IMR-90 (cell line): ENCODE measurements at regions not wholly inside any gene's neighbourhood (a gene's known extent, or its start where the extent isn't known, plus 50 kb on each side); places are given as distances from the start of the nearest gene placed in this dataset.

ENCODE experiments used
- ATAC-seq: fragments of 200-7000 bp; cut with Tn5 transposase; 2 replicates; pipeline ENCODE4 v1.9.1; 2020; ENCODE audit warnings: low read depth, mild to moderate bottlenecking, moderate library complexity
- BruUV-seq: library from RNA; stranded (reverse); fragments of 400-500 nt; replicated peaks from 2 replicates; lab custom pipeline; 2021; lab: Mats Ljungman, UMichigan
- CTCF ChIA-PET: fragments of 300-600 bp; formaldehyde crosslinking; extraction: SDS; loops from one replicate; lab custom pipeline; 2021; ENCODE audit warnings: antibody characterized with exemption; lab: Yijun Ruan, JAX
- POLR2A ChIA-PET: fragments of 300-600 bp; sonication (Branson Sonifier 250); formaldehyde crosslinking; loops from one replicate; lab custom pipeline; 2022; ENCODE audit warnings: antibody characterized with exemption; ENCODE audit not compliant: unreplicated experiment; lab: Charles Lee
- DNase-seq: peaks from one replicate; pipeline ENCODE4 v3.0.0; 2013
- H2AFZ ChIP-seq: replicated peaks from 2 replicates; pipeline ENCODE3; 2013; ENCODE audit warnings: low read length, mild to moderate bottlenecking; ENCODE audit not compliant: poor library complexity
- H2AK5ac ChIP-seq: 2 replicates; pipeline ENCODE4 v1.6.1; 2013; ENCODE audit warnings: low read depth, low read length, inconsistent platforms
- H2AK9ac ChIP-seq: replicated peaks from 2 replicates; pipeline ENCODE3; 2013; ENCODE audit warnings: mild to moderate bottlenecking, low read depth, low read length, moderate library complexity; ENCODE audit not compliant: poor library complexity
- H2BK120ac ChIP-seq: 2 replicates; pipeline ENCODE4 v1.6.1; 2013; ENCODE audit warnings: low read depth, low read length, inconsistent platforms
- H2BK15ac ChIP-seq: 3 replicates; pipeline ENCODE4 v1.6.1; 2013; ENCODE audit warnings: low read depth, low read length, inconsistent platforms
- H2BK20ac ChIP-seq: 2 replicates; pipeline ENCODE4 v1.6.1; 2013; ENCODE audit warnings: low read depth, mild to moderate bottlenecking, inconsistent platforms, low read length, moderate library complexity
- H2BK5ac ChIP-seq: 2 replicates; pipeline ENCODE4 v1.6.1; 2013; ENCODE audit warnings: mild to moderate bottlenecking, low read depth, low read length, inconsistent platforms; ENCODE audit not compliant: poor library complexity, severe bottlenecking
- H3K14ac ChIP-seq: replicated peaks from 2 replicates; pipeline ENCODE4 v1.6.1; 2013; ENCODE audit warnings: low read depth, low read length, inconsistent platforms
- H3K18ac ChIP-seq: 2 replicates; pipeline ENCODE4 v1.6.1; 2013; ENCODE audit warnings: low read depth, low read length, control low read depth
- H3K23ac ChIP-seq: 2 replicates; pipeline ENCODE4 v1.6.1; 2013; ENCODE audit warnings: low read depth, low read length, inconsistent platforms
- H3K27ac ChIP-seq: 2 replicates; pipeline ENCODE4 v1.5.1; 2013; ENCODE audit warnings: mild to moderate bottlenecking, control low read depth, low read length; ENCODE audit not compliant: insufficient read depth
- H3K27me3 ChIP-seq: 2 replicates; pipeline ENCODE4 v1.6.1; 2013; ENCODE audit warnings: low read length; ENCODE audit not compliant: control insufficient read depth, insufficient read depth
- H3K36me3 ChIP-seq: 2 replicates; pipeline ENCODE4 v1.6.1; 2013; ENCODE audit warnings: low read length, mixed read lengths; ENCODE audit not compliant: control insufficient read depth, insufficient read depth
- H3K4ac ChIP-seq: 2 replicates; pipeline ENCODE4 v1.6.1; 2013; ENCODE audit warnings: low read depth, low read length, inconsistent platforms
- H3K4me1 ChIP-seq: 2 replicates; pipeline ENCODE4 v1.6.1; 2013; ENCODE audit warnings: low read length, mixed read lengths; ENCODE audit not compliant: control insufficient read depth, insufficient read depth
- H3K4me2 ChIP-seq: 2 replicates; pipeline ENCODE4 v1.6.1; 2013; ENCODE audit warnings: low read depth, mild to moderate bottlenecking, control low read depth, low read length, moderate library complexity
- H3K4me3 ChIP-seq: 2 replicates; pipeline ENCODE4 v1.5.1; 2013; ENCODE audit warnings: low read depth, mild to moderate bottlenecking, control low read depth, low read length, moderate library complexity; ENCODE audit not compliant: insufficient read depth
- H3K56ac ChIP-seq: 2 replicates; pipeline ENCODE4 v1.6.1; 2013; ENCODE audit warnings: low read length, inconsistent platforms; ENCODE audit not compliant: insufficient read depth; ENCODE audit errors: extremely low read depth
- H3K79me1 ChIP-seq, 2 experiments: 2 replicates each; pipeline ENCODE4 v1.6.1; 2013; ENCODE audit warnings: low read length in 2 of 2, inconsistent platforms in 1 of 2, low read depth in 1 of 2
- H3K9ac ChIP-seq: 2 replicates; pipeline ENCODE4 v1.6.1; 2013; ENCODE audit warnings: low read depth, low read length, control low read depth
- H3K9me1 ChIP-seq: 2 replicates; pipeline ENCODE4 v1.6.1; 2013; ENCODE audit warnings: low read length, inconsistent platforms; ENCODE audit not compliant: insufficient read depth
- H3K9me3 ChIP-seq: 2 replicates; pipeline ENCODE4 v1.6.1; 2013; ENCODE audit warnings: low read length; ENCODE audit not compliant: control insufficient read depth, insufficient read depth
- H4K20me1 ChIP-seq: 2 replicates; pipeline ENCODE4 v1.6.1; 2013; ENCODE audit warnings: low read length, inconsistent platforms; ENCODE audit not compliant: insufficient read depth
- H4K5ac ChIP-seq: 2 replicates; pipeline ENCODE4 v1.6.1; 2013; ENCODE audit warnings: mild to moderate bottlenecking, low read depth, low read length, control low read depth
- H4K8ac ChIP-seq, 2 experiments: 2 replicates each; pipeline ENCODE4 v1.6.1; 2013; ENCODE audit warnings: low read depth in 2 of 2, low read length in 2 of 2, control low read depth in 1 of 2, inconsistent platforms in 1 of 2
- H4K91ac ChIP-seq: 2 replicates; pipeline ENCODE4 v1.6.1; 2013; ENCODE audit warnings: low read depth, low read length, inconsistent platforms; ENCODE audit not compliant: insufficient read depth
- BHLHE40 ChIP-seq: fragments of 150-350 bp; IDR thresholded peaks from 2 replicates; pipeline ENCODE4 v1.6.1; 2016; ENCODE audit warnings: mild to moderate bottlenecking, low read depth, low read length
- CEBPB ChIP-seq: IDR thresholded peaks from 2 replicates; pipeline ENCODE4 v1.6.1; 2012; ENCODE audit warnings: low read depth, low read length, improper control_type of control experiment
- CHD1 ChIP-seq: IDR thresholded peaks from 2 replicates; pipeline ENCODE4 v1.6.1; 2012; ENCODE audit warnings: low read depth, low read length, improper control_type of control experiment
- CTCF ChIP-seq: conservative IDR thresholded peaks from 2 replicates; pipeline ENCODE4 v1.5.1; 2012; ENCODE audit warnings: mild to moderate bottlenecking, low read depth, low read length, improper control_type of control experiment
- ELK1 ChIP-seq: fragments of 150-350 bp; IDR thresholded peaks from 2 replicates; pipeline ENCODE4 v1.6.1; 2016; ENCODE audit warnings: low read depth, mild to moderate bottlenecking, low read length, moderate library complexity, borderline replicate concordance
- FOS ChIP-seq: fragments of 150-350 bp; IDR thresholded peaks from 2 replicates; pipeline ENCODE4 v1.6.1; 2016; ENCODE audit warnings: low read depth, low read length
- MAFK ChIP-seq: IDR thresholded peaks from 2 replicates; pipeline ENCODE4 v1.6.1; 2012; ENCODE audit warnings: low read depth, low read length, improper control_type of control experiment
- MAZ ChIP-seq: IDR thresholded peaks from 2 replicates; pipeline ENCODE4 v1.6.1; 2012; ENCODE audit warnings: low read depth, mild to moderate bottlenecking, low read length, improper control_type of control experiment, moderate library complexity, borderline replicate concordance
- MXI1 ChIP-seq: IDR thresholded peaks from 2 replicates; pipeline ENCODE4 v1.6.1; 2012; ENCODE audit warnings: low read depth, mild to moderate bottlenecking, low read length, moderate library complexity, borderline replicate concordance
- NFE2L2 ChIP-seq: fragments of 150-350 bp; IDR thresholded peaks from 2 replicates; pipeline ENCODE4 v1.6.1; 2016; ENCODE audit warnings: low read depth, mild to moderate bottlenecking, low read length
- POLR2A ChIP-seq: IDR thresholded peaks from 2 replicates; pipeline ENCODE4 v1.6.1; 2012; ENCODE audit warnings: mild to moderate bottlenecking, low read depth, low read length
- RAD21 ChIP-seq: IDR thresholded peaks from 2 replicates; pipeline ENCODE4 v1.6.1; 2012; ENCODE audit warnings: low read length, improper control_type of control experiment
- RCOR1 ChIP-seq: IDR thresholded peaks from 2 replicates; pipeline ENCODE4 v1.6.1; 2012; ENCODE audit warnings: mild to moderate bottlenecking, low read length, improper control_type of control experiment; ENCODE audit not compliant: insufficient replicate concordance
- RFX5 ChIP-seq: IDR thresholded peaks from 2 replicates; pipeline ENCODE4 v1.8.0; 2012; ENCODE audit warnings: low read depth, mild to moderate bottlenecking, low read length, moderate library complexity
- SMC3 ChIP-seq: fragments of 150-350 bp; IDR thresholded peaks from 2 replicates; pipeline ENCODE4 v1.6.1; 2016; ENCODE audit warnings: low read depth, mild to moderate bottlenecking, antibody characterized with exemption, low read length, moderate library complexity
- USF2 ChIP-seq: fragments of 150-350 bp; IDR thresholded peaks from 2 replicates; pipeline ENCODE4 v1.6.1; 2017; ENCODE audit warnings: mild to moderate bottlenecking, antibody characterized with exemption, low read length, low read depth
- WGBS, 2 experiments: methylation state at CpG; one replicate each; pipeline versions ENCODE4 v1.1.5 to v1.1.7; 2013; ENCODE audit warnings: missing lambda C conversion rate in 2 of 2; ENCODE audit not compliant: insufficient read length in 1 of 2; ENCODE audit errors: extremely low coverage in 2 of 2; 5-methylcytosine and 5-hydroxymethylcytosine counted together
- dilution Hi-C: fragments of 300-500 bp; cut with HindIII; formaldehyde crosslinking; loops from one replicate; pipeline ENCODE4 v1.14.3; 2018; ENCODE audit warnings: low sequenced_read_pairs; ENCODE audit not compliant: unreplicated experiment
- in situ Hi-C: fragments of 300-500 bp; cut with MboI; formaldehyde crosslinking; loops from 3 replicates; pipeline ENCODE4 v1.14.3; 2019; ENCODE audit warnings: low sequenced_read_pairs, inconsistent platforms, mixed read lengths
- intact Hi-C: fragments of 100-400 bp; cut with micrococcal nuclease; formaldehyde crosslinking; loops from 2 replicates; pipeline ENCODE4 v1.10.0; 2022

GRCh38 chr12:92621833-92622232 is 81.0 kb upstream of the PLEKHG7 start:
- no peak for DNase-seq
- WGBS, 2 experiments, result no CpG with 5 or more reads among the region's 3 CpGs
- intact Hi-C loops, result no loop called here

More at GRCh38 chr12:92621833-92622232, 81.0 kb upstream of the PLEKHG7 start:
- Histone ChIP-seq H2BK120ac (no peak overlapping the region), H3K27me3 (no peaks in the 10 kb centered on the region), H2AK5ac (no peak overlapping the region), H4K20me1 (no peaks in the 10 kb centered on the region), H2BK15ac (no peak overlapping the region; the same call in 2 of the 3 replicates), H3K56ac (no peak overlapping the region), H3K9ac (no peak overlapping the region), H4K8ac (no peak overlapping the region), H3K4me1 (peaks cover 2% of the 10 kb centered on the region; the same call in 1 of the 2 replicates), H3K79me1 (no peaks in the 10 kb centered on the region), H4K91ac (no peak overlapping the region), H2AFZ (no peak overlapping the region), H2BK5ac (no peak overlapping the region), H3K27ac (no peak overlapping the region), H3K23ac (no peak overlapping the region), H3K9me1 (no peaks in the 10 kb centered on the region), H3K9me3 (peaks cover 3% of the 10 kb centered on the region), H2AK9ac (no peak overlapping the region), H2BK20ac (no peak overlapping the region), H3K14ac (no peak overlapping the region), H3K18ac (no peak overlapping the region), H3K4me2 (no peak overlapping the region), H3K36me3 (no peaks in the 10 kb centered on the region), H3K4me3 (no peak overlapping the region), H3K4ac (no peak overlapping the region), H4K5ac (no peak overlapping the region)
- CTCF ChIA-PET, result no interaction called here
- dilution Hi-C loops, result no loop called here
- no peak for ATAC-seq
- in situ Hi-C loops, result no loop called here
- POLR2A ChIA-PET, result no interaction called here
- BruUV-seq, result no TSS peak
- no peak for TF ChIP-seq MAFK
- no peak for TF ChIP-seq RFX5
- no peak for TF ChIP-seq BHLHE40
- no peak for TF ChIP-seq MXI1
- TF ChIP-seq CEBPB, result no peak
- TF ChIP-seq RAD21, result no peak
- TF ChIP-seq FOS, result no peak
- TF ChIP-seq CTCF, result no peak
- no peak for TF ChIP-seq USF2
- no peak for TF ChIP-seq MAZ
- TF ChIP-seq NFE2L2, result no peak
- TF ChIP-seq CHD1, result no peak
- no peak for TF ChIP-seq SMC3
- TF ChIP-seq POLR2A, result no peak
- TF ChIP-seq ELK1, result no peak
- no peak for TF ChIP-seq RCOR1
